PC-9 (cell line): ENCODE measurements at regions not wholly inside any gene's neighbourhood (a gene's known extent, or its start where the extent isn't known, plus 50 kb on each side); places are given as distances from the start of the nearest gene placed in this dataset.

Experiments
- BruUV-seq: library from RNA; stranded (reverse); fragments of 400-500 nt; replicated peaks from 2 replicates; lab custom pipeline; 2021; lab: Mats Ljungman, UMichigan
- CTCF ChIA-PET: fragments of 300-600 bp; sonication (Branson Sonifier 250); formaldehyde crosslinking; loops from one replicate; lab custom pipeline; 2022; ENCODE audit warnings: antibody characterized with exemption; lab: Charles Lee
- POLR2A ChIA-PET: fragments of 300-600 bp; sonication (Branson Sonifier 250); formaldehyde crosslinking; loops from one replicate; lab custom pipeline; 2022; ENCODE audit warnings: antibody characterized with exemption; ENCODE audit not compliant: unreplicated experiment; lab: Charles Lee
- DNase-seq, 2 experiments: peaks; one replicate each; pipeline versions ENCODE4 v3.0.0 to v3.0.0-alpha.2; 2015 to 2022; ENCODE audit warnings: mixed read lengths in 1 of 2
- H2AFZ ChIP-seq: fragments of 200-600 bp; sonication (generic); 2 replicates; pipeline ENCODE4 v1.8.1; 2017; ENCODE audit warnings: antibody characterized with exemption
- H3F3A ChIP-seq: fragments of 200-600 bp; sonication (generic); 2 replicates; pipeline ENCODE4 v1.8.1; 2017; ENCODE audit warnings: antibody characterized with exemption, mild to moderate bottlenecking, low read depth; ENCODE audit not compliant: insufficient read depth
- H3K27ac ChIP-seq: fragments of 200-600 bp; sonication (generic); 2 replicates; pipeline ENCODE4 v1.6.1; 2016; ENCODE audit warnings: mixed run types
- H3K27me3 ChIP-seq: fragments of 200-600 bp; sonication (generic); 2 replicates; pipeline ENCODE4 v1.6.1; 2016; ENCODE audit warnings: low read depth, mixed run types; ENCODE audit not compliant: insufficient read depth
- H3K36me3 ChIP-seq: fragments of 200-600 bp; sonication (generic); 2 replicates; pipeline ENCODE4 v1.6.1; 2016; ENCODE audit warnings: low read depth, mixed run types
- H3K4me1 ChIP-seq: fragments of 200-600 bp; sonication (generic); replicated peaks from 2 replicates; pipeline ENCODE4 v1.6.1; 2016; ENCODE audit warnings: mixed run types; ENCODE audit not compliant: insufficient read depth
- H3K4me2 ChIP-seq: fragments of 200-600 bp; sonication (generic); 2 replicates; pipeline ENCODE4 v1.6.1; 2017; ENCODE audit warnings: mixed run types
- H3K4me3 ChIP-seq: fragments of 200-600 bp; sonication (generic); 2 replicates; pipeline ENCODE4 v1.6.1; 2016; ENCODE audit warnings: mixed run types
- H3K79me2 ChIP-seq: fragments of 200-600 bp; sonication (generic); 2 replicates; pipeline ENCODE4 v1.6.1; 2017; ENCODE audit warnings: low read depth, mixed run types
- H3K9me2 ChIP-seq: fragments of 200-600 bp; sonication (generic); 2 replicates; pipeline ENCODE4 v1.8.1; 2017; ENCODE audit warnings: mild to moderate bottlenecking; ENCODE audit not compliant: insufficient read depth
- H3K9me3 ChIP-seq: fragments of 200-600 bp; sonication (generic); 2 replicates; pipeline ENCODE4 v1.8.1; 2016; ENCODE audit warnings: low read depth; ENCODE audit not compliant: insufficient read depth
- H4K20me1 ChIP-seq: fragments of 200-600 bp; sonication (generic); 2 replicates; pipeline ENCODE4 v1.8.1; 2017; ENCODE audit not compliant: insufficient read depth
- CTCF ChIP-seq: fragments of 200-600 bp; sonication (generic); conservative IDR thresholded peaks from 2 replicates; pipeline ENCODE4 v1.6.1; 2017; ENCODE audit warnings: mixed run types, antibody characterized with exemption, mild to moderate bottlenecking, moderate library complexity
- EZH2 ChIP-seq: fragments of 200-600 bp; sonication (generic); IDR thresholded peaks from 2 replicates; pipeline ENCODE4 v1.8.0; 2017; ENCODE audit warnings: antibody characterized with exemption, low read depth
- intact Hi-C: fragments of 100-400 bp; cut with micrococcal nuclease; formaldehyde crosslinking; loops from one replicate; pipeline ENCODE4 v1.10.0; 2022; ENCODE audit not compliant: unreplicated experiment

DNA sequence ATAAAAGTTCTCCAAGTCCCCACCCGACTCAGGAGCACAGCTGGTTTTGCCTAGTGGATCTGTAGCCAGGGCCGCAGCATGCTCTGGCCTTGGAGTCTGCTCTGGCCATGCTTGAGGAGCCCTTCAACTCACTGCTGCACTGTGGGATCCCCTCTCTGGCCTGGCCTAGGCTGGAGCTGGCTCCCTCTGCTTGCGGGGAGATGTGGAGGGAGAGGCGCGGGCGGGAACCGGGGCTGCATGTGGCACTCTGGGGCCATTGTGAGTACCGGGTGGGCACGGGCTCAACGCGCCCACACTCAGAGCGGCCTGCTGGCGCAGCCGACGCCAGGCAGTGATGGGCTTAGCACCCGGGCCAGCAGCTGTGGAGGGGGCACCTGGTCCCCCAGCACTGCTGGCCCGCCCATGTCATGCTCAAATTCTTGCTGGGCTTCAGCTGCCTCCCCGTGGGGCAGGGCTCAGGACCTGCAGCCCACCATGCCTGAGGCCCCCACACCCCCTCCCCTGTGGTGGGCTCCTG, 57.0 kb upstream of the ATP12A start:
- Histone ChIP-seq H3K27me3 (no peaks in the 10 kb centered on the region), H3K36me3 (no peaks in the 10 kb centered on the region), H3K27ac (no peak overlapping the region), H3F3A (no peaks in the 10 kb centered on the region), H2AFZ (no peak overlapping the region), H3K9me2 (no peaks in the 10 kb centered on the region), H3K4me3 (no peak overlapping the region), H4K20me1 (no peaks in the 10 kb centered on the region), H3K4me1 (no peaks in the 10 kb centered on the region), H3K9me3 (no peaks in the 10 kb centered on the region), H3K79me2 (no peaks in the 10 kb centered on the region), H3K4me2 (no peak overlapping the region)
- intact Hi-C loops: no loop called here
- DNase-seq: no peak
- POLR2A ChIA-PET: interaction anchor here (0.6 kb wide), 1 partner anchor 120 kb away, joined by 6 read pairs; no protein-coding TSS in a partner anchor
- no TSS peak for BruUV-seq
- CTCF ChIA-PET: no interaction called here
- no peak for TF ChIP-seq EZH2
- no peak for TF ChIP-seq CTCF

- Histone ChIP-seq H3K27me3 (no peaks in the 10 kb centered on the region), H4K20me1 (no peaks in the 10 kb centered on the region), H3F3A (no peaks in the 10 kb centered on the region), H3K4me3 (no peak overlapping the region), H3K4me1 (no peaks in the 10 kb centered on the region), H3K9me2 (no peaks in the 10 kb centered on the region), H3K27ac (no peak overlapping the region), H3K9me3 (no peaks in the 10 kb centered on the region), H3K4me2 (no peak overlapping the region), H3K79me2 (no peaks in the 10 kb centered on the region), H2AFZ (no peak overlapping the region), H3K36me3 (no peaks in the 10 kb centered on the region)
- intact Hi-C loops: no loop called here
- TF ChIP-seq EZH2: no peak
- TF ChIP-seq CTCF: no peak
- ChIA-PET POLR2A (no interaction called here), CTCF (no interaction called here)
- no TSS peak for BruUV-seq
- DNase-seq: no peak
Observed at GRCh38 chr13:24624363-24624762, 55.8 kb upstream of the ATP12A start.

- Histone ChIP-seq H3K27ac (no peak overlapping the region), H3F3A (no peaks in the 10 kb centered on the region), H3K36me3 (no peaks in the 10 kb centered on the region), H3K9me2 (no peaks in the 10 kb centered on the region), H3K4me1 (no peaks in the 10 kb centered on the region), H3K27me3 (no peaks in the 10 kb centered on the region), H3K4me2 (no peak overlapping the region), H3K9me3 (no peaks in the 10 kb centered on the region), H2AFZ (no peak overlapping the region), H3K79me2 (no peaks in the 10 kb centered on the region), H3K4me3 (no peak overlapping the region), H4K20me1 (no peaks in the 10 kb centered on the region)
- ChIA-PET CTCF (no interaction called here), POLR2A (no interaction called here)
- TF ChIP-seq CTCF: no peak
- TF ChIP-seq EZH2: no peak
- no peak for DNase-seq
- intact Hi-C loops: loop anchor here (5.0 kb wide), 1 partner anchor 102 kb away; no protein-coding TSS in a partner anchor
- no TSS peak for BruUV-seq
Observed at GRCh38 chr13:24624801-24625231, 55.4 kb upstream of the ATP12A start.
